Activated CD4-positive, alpha-beta T cell treated with anti-CD3 and anti-CD28 coated beads, Interleukin-2, amount 10 ng/mL, durations not matched to agents 7 days and 5 days (primary cell): ENCODE measurements at regions not wholly inside any gene's neighbourhood (a gene's known extent, or its start where the extent isn't known, plus 50 kb on each side); places are given as distances from the start of the nearest gene placed in this dataset.
"Not testable (repeated sequence)": the region's sequence is repeated elsewhere in the genome, so short reads cannot be mapped to it uniquely, and the experiment has no call there.

Experiments
- CTCF ChIA-PET: fragments of 350-600 bp; sonication (Branson Sonifier 250); formaldehyde crosslinking; loops from one replicate; lab custom pipeline; 2021; ENCODE audit warnings: antibody characterized with exemption; lab: Charles Lee
- POLR2A ChIA-PET: fragments of 350-600 bp; sonication (Branson Sonifier 250); formaldehyde crosslinking; loops from one replicate; lab custom pipeline; 2021; ENCODE audit warnings: antibody characterized with exemption; lab: Charles Lee
- DNase-seq: peaks from one replicate; pipeline ENCODE4 v3.0.0-alpha.2; 2020
- H3K27ac Mint-ChIP-seq: one replicate; pipeline ENCODE4 v1.8.0; 2021; ENCODE audit warnings: mild to moderate bottlenecking, moderate library complexity, mixed read lengths
- H3K27me3 Mint-ChIP-seq: one replicate; pipeline ENCODE4 v1.8.0; 2021; ENCODE audit warnings: mixed read lengths
- H3K36me3 Mint-ChIP-seq: one replicate; pipeline ENCODE4 v1.8.0; 2021; ENCODE audit warnings: low read depth, mixed read lengths
- H3K4me1 Mint-ChIP-seq: one replicate; pipeline ENCODE4 v1.8.0; 2021; ENCODE audit warnings: mixed read lengths
- H3K4me3 Mint-ChIP-seq: one replicate; pipeline ENCODE4 v1.8.0; 2021; ENCODE audit warnings: mild to moderate bottlenecking, moderate library complexity, mixed read lengths
- H3K9me3 Mint-ChIP-seq: one replicate; pipeline ENCODE4 v1.8.0; 2021; ENCODE audit warnings: mixed read lengths

DNA sequence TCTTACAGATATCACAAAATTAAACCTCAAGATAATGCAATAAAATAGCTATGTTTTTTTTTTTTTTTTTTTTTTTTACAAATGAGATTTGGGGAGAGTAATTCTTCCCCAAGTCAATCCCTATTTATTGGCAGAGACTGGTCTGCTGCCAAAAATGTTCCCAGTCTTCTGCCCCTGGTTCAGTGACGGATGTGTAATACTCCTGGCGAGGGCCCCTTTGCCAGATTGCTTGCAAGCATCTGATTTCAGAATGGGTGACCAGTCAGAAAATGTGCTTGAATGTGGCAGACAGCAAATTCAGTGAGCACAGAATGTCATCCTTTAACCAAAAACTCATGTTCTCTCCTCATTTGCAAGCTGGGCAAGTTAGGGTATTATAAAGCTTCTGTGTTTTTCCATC is 363.8 kb upstream of the MTNR1B start:
- Mint-ChIP-seq H3K4me3 (no peak overlapping the region), H3K4me1 (no peaks in the 10 kb centered on the region), H3K27ac (no peak overlapping the region), H3K9me3 (no peaks in the 10 kb centered on the region), H3K27me3 (no peaks in the 10 kb centered on the region), H3K36me3 (no peaks in the 10 kb centered on the region)
- CTCF ChIA-PET = no interaction called here
- no peak for DNase-seq
- POLR2A ChIA-PET = no interaction called here

- POLR2A ChIA-PET = no interaction called here
- H3K4me3 Mint-ChIP-seq = no peak overlapping the region
- no peaks in the 10 kb centered on the region for H3K27me3 Mint-ChIP-seq
- no peaks in the 10 kb centered on the region for H3K36me3 Mint-ChIP-seq
- DNase-seq = no peak
- no peaks in the 10 kb centered on the region for H3K9me3 Mint-ChIP-seq
- no peaks in the 10 kb centered on the region for H3K4me1 Mint-ChIP-seq
- CTCF ChIA-PET = no interaction called here
- no peak overlapping the region for H3K27ac Mint-ChIP-seq
Observed at GRCh38 chr11:92607969-92608722, 361.3 kb upstream of the MTNR1B start.

GRCh38 chr11:92611157-92611556 is 358.3 kb upstream of the MTNR1B start:
- Mint-ChIP-seq H3K27me3 (no peaks in the 10 kb centered on the region), H3K27ac (no peak overlapping the region), H3K4me1 (no peaks in the 10 kb centered on the region), H3K36me3 (no peaks in the 10 kb centered on the region), H3K4me3 (no peak overlapping the region), H3K9me3 (no peaks in the 10 kb centered on the region)
- CTCF ChIA-PET = no interaction called here
- POLR2A ChIA-PET = no interaction called here
- DNase-seq = no peak

DNA sequence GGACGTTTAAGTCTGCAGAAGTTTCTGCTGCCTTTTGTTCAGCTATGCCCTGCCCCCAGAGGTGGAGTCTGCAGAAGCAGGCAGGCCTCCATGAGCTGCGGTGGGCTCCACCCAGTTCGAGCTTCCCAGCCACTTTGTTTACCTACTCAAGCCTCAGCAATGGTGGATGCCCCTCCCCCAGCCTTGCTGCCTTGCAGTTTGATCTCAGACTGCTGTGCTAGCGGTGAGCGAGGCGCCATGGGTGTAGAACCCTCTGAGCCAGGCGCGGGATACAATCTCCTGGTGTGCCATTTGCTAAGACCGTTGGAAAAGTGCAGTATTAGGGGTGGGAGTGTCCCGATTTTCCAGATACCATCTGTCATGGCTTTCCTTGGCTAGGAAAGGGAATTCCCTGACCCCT is 351.4 kb upstream of the MTNR1B start:
- H3K4me1 Mint-ChIP-seq, POLR2A ChIA-PET, H3K27me3 Mint-ChIP-seq, H3K4me3 Mint-ChIP-seq, DNase-seq, H3K36me3 Mint-ChIP-seq, CTCF ChIA-PET, H3K27ac Mint-ChIP-seq, H3K9me3 Mint-ChIP-seq: not testable (repeated sequence)

GRCh38 chr11:92623055-92623454 is 346.4 kb upstream of the MTNR1B start:
- Mint-ChIP-seq H3K27me3 (no peaks in the 10 kb centered on the region), H3K36me3 (no peaks in the 10 kb centered on the region), H3K27ac (no peak overlapping the region), H3K4me3 (no peak overlapping the region), H3K4me1 (no peaks in the 10 kb centered on the region), H3K9me3 (peaks cover 6% of the 10 kb centered on the region)
- no peak for DNase-seq
- CTCF ChIA-PET = no interaction called here
- POLR2A ChIA-PET = no interaction called here

DNA sequence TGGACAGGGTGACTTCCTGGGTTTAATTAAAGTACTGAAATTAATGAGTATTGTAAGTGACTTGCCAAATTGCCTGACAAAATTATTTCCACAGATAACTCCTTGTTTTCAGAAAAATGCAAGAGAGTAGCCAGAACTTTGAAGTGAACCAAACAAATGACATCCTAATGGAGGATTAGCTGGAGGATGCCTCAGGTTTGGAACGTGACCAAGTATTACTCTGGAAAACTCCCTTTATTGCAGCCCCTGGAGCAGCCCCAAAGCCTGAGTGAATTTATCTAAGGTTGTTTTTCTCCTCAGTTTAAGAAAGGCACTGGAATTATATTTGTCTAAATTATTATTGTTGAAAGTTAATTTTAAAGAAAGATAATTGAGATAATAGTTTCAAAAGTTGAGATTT is 343.6 kb upstream of the MTNR1B start:
- Mint-ChIP-seq H3K9me3 (no peaks in the 10 kb centered on the region), H3K4me3 (no peak overlapping the region), H3K36me3 (no peaks in the 10 kb centered on the region), H3K27me3 (no peaks in the 10 kb centered on the region), H3K4me1 (no peaks in the 10 kb centered on the region), H3K27ac (no peak overlapping the region)
- ChIA-PET CTCF (no interaction called here), POLR2A (no interaction called here)
- DNase-seq = no peak

DNA sequence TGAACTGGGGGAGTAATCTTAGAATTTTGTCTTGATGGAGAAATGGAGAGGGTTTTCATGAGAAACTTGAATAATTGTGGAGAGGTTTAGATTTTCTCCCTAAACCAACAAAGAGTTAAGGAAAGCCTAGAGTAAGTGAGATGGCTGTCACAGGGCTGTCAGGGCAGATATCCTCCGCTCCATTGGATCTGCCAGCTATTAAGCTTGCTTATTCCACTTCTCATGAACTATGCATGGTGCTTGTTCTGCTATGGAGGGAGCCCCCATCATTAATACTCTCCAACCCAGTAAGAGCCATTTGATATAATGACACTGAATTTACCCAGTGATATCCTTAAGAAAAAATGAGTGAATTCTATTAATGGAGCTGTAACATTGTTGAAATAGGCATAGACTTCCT is 342.8 kb upstream of the MTNR1B start:
- no peaks in the 10 kb centered on the region for H3K27me3 Mint-ChIP-seq
- ChIA-PET CTCF (no interaction called here), POLR2A (no interaction called here)
- no peak overlapping the region for H3K27ac Mint-ChIP-seq
- no peaks in the 10 kb centered on the region for H3K36me3 Mint-ChIP-seq
- no peak overlapping the region for H3K4me3 Mint-ChIP-seq
- H3K9me3 Mint-ChIP-seq = no peaks in the 10 kb centered on the region
- H3K4me1 Mint-ChIP-seq = no peaks in the 10 kb centered on the region
- DNase-seq = no peak

GRCh38 chr11:92627615-92628256 is 341.7 kb upstream of the MTNR1B start:
- POLR2A ChIA-PET = no interaction called here
- CTCF ChIA-PET = no interaction called here
- no peak for DNase-seq
- H3K27me3 Mint-ChIP-seq = no peaks in the 10 kb centered on the region
- no peaks in the 10 kb centered on the region for H3K9me3 Mint-ChIP-seq
- no peak overlapping the region for H3K4me3 Mint-ChIP-seq
- no peaks in the 10 kb centered on the region for H3K4me1 Mint-ChIP-seq
- H3K36me3 Mint-ChIP-seq = no peaks in the 10 kb centered on the region
- no peak overlapping the region for H3K27ac Mint-ChIP-seq

DNA sequence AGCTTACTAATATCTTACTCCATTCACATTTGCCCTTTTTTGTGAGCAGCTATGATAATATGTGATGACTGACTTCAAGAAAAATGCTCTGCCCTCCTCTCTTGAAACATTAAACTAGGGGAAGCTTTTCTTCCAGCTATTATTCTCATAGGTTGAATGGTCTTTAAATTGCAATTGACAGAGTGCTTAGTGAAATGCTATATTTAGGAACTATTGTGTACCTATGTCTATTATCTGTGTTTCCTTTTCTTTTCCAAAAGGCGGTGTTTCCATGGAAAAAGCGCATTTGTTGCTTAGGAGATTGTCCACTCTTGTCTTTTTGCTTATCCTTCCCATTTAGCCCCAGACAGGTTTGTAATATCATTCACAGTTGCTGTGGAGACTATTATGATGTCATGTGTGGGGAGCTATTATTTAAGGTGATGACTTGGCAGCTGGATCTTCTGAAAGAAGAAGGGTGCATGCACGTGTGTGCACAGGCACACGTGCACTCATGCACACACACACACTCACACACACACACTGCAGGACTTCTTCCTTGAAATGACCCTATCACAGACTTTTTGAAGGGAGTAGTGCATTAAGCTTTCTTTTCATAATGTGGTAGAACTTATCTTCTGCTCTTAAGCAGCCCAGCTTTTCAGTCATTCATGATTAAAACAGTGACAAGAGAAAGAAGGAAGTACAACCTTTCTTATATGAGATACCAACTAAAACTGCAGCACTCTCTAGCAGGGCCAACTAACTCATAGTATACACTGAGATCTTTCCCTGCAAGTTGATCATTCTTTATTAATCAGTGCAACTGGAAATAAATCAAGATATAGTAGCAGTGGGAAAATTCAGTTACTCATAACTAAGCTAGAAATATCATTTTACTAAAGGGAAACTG is 340.8 kb upstream of the MTNR1B start:
- no peak overlapping the region for H3K27ac Mint-ChIP-seq
- ChIA-PET POLR2A (no interaction called here), CTCF (interaction anchor here (0.6 kb wide), 1 partner anchor 191 kb away, joined by 3 read pairs; no protein-coding TSS in a partner anchor)

GRCh38 chr11:92632495-92632894 is 337.0 kb upstream of the MTNR1B start:
- POLR2A ChIA-PET = no interaction called here
- no peak overlapping the region for H3K4me3 Mint-ChIP-seq
- no peaks in the 10 kb centered on the region for H3K4me1 Mint-ChIP-seq
- no peak overlapping the region for H3K27ac Mint-ChIP-seq
- no peak for DNase-seq
- no peaks in the 10 kb centered on the region for H3K9me3 Mint-ChIP-seq
- H3K36me3 Mint-ChIP-seq = no peaks in the 10 kb centered on the region
- CTCF ChIA-PET = no interaction called here
- no peaks in the 10 kb centered on the region for H3K27me3 Mint-ChIP-seq

More for the DNA sequence above, 340.8 kb upstream of the MTNR1B start:
- Mint-ChIP-seq H3K4me3 (no peak overlapping the region), H3K4me1 (no peaks in the 10 kb centered on the region), H3K27me3 (no peaks in the 10 kb centered on the region), H3K9me3 (no peaks in the 10 kb centered on the region), H3K36me3 (no peaks in the 10 kb centered on the region)
- DNase-seq = no peak

- Mint-ChIP-seq H3K27ac (no peak overlapping the region), H3K27me3 (no peaks in the 10 kb centered on the region), H3K4me1 (no peaks in the 10 kb centered on the region), H3K4me3 (no peak overlapping the region), H3K36me3 (no peaks in the 10 kb centered on the region), H3K9me3 (no peaks in the 10 kb centered on the region)
- ChIA-PET CTCF (no interaction called here), POLR2A (no interaction called here)
- no peak for DNase-seq
Observed at GRCh38 chr11:92633820-92634219, 335.6 kb upstream of the MTNR1B start.

DNA sequence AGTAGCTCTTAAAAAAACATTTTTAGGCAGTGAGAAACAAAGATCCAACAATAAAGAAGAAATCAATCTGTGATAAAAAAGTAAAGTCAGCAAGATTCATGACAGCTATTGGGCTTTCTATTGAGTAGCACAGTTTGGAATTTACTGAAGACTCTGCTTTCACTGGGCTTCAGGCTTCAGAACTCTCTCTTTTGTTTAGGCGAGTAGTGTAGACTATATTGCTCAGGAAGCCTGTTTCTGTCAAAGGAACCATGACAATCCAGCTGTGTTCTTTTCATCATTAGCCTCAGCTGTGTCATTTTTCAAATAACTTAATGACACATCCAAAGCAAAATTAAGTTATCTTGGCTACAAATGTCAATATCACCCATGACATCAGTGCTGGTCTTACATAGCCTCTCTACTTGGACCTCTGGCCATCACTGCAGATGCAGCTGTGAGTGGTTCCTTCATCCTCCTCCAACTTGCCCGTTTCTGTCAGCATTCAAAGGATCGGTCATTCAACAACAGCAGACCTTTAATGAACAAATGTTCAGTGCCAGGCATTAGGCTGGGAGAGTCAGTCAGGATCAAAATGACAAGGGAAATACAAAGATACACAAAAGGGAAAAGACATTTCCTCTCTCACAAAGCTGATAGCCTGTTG is 332.8 kb upstream of the MTNR1B start:
- Mint-ChIP-seq H3K27me3 (no peaks in the 10 kb centered on the region), H3K9me3 (no peaks in the 10 kb centered on the region), H3K36me3 (no peaks in the 10 kb centered on the region), H3K4me3 (no peak overlapping the region), H3K4me1 (no peaks in the 10 kb centered on the region), H3K27ac (no peak overlapping the region)
- ChIA-PET CTCF (no interaction called here), POLR2A (no interaction called here)
- no peak for DNase-seq

GRCh38 chr11:92638678-92639077 is 330.8 kb upstream of the MTNR1B start:
- ChIA-PET POLR2A (no interaction called here), CTCF (no interaction called here)
- no peak for DNase-seq
- Mint-ChIP-seq H3K27me3 (no peaks in the 10 kb centered on the region), H3K9me3 (no peaks in the 10 kb centered on the region), H3K27ac (no peak overlapping the region), H3K36me3 (no peaks in the 10 kb centered on the region), H3K4me1 (no peaks in the 10 kb centered on the region), H3K4me3 (no peak overlapping the region)
